K562 (cell line): ENCODE measurements at regions not wholly inside any gene's neighbourhood (a gene's known extent, or its start where the extent isn't known, plus 50 kb on each side); places are given as distances from the start of the nearest gene placed in this dataset.

Source experiments
- ATAC-seq: fragments of 200-7000 bp; cut with Tn5 transposase; 3 replicates; pipeline ENCODE4 v1.9.1; 2020; ENCODE audit warnings: moderate library complexity
- BruUV-seq: library from RNA; stranded (reverse); fragments of 400-500 nt; replicated peaks from 2 replicates; lab custom pipeline; 2021; lab: Mats Ljungman, UMichigan
- CTCF ChIA-PET: fragments of 300-600 bp; formaldehyde crosslinking; extraction: SDS; loops from one replicate; lab custom pipeline; 2021; ENCODE audit warnings: low intra/inter-chr PET ratio; lab: Yijun Ruan, JAX
- POLR2A ChIA-PET: fragments of 300-600, 350-650 bp; sonication (Branson Sonifier 250); formaldehyde crosslinking; extraction: SDS; loops from one replicate; lab custom pipeline; 2021; ENCODE audit warnings: antibody characterized with exemption, inconsistent platforms; lab: Yijun Ruan, JAX
- DNase-seq, 4 experiments: peaks; one replicate each; pipeline versions ENCODE4 v3.0.0 to v3.0.0-alpha.2; 2011 to 2018; ENCODE audit warnings: low spot score in 3 of 4, mixed read lengths in 3 of 4; ENCODE audit errors: extremely low read depth in 1 of 4
- FAIRE-seq: peaks from 2 replicates; lab custom pipeline; 2011; peaks lifted over from hg19 to GRCh38; lab: Jason Lieb, UNC
- H2AFZ ChIP-seq: 2 replicates; pipeline ENCODE4 v1.6.0; 2011; ENCODE audit warnings: low read depth, low read length, control low read depth, inconsistent platforms
- H3K27ac ChIP-seq: fragments of 200-600 bp; 3 replicates; pipeline ENCODE4 v1.8.0; 2011; ENCODE audit warnings: low read depth, mild to moderate bottlenecking, control low read depth, inconsistent platforms, low read length, moderate library complexity, mixed read lengths; ENCODE audit errors: extremely low read depth
- H3K27me3 ChIP-seq, 2 experiments: fragments of 300-600 bp in 1 of 2; 2 replicates in 1 of 2; 3 replicates in 1 of 2; pipeline versions ENCODE4 v1.6.0 to v1.8.0; 2011; ENCODE audit warnings: inconsistent platforms in 2 of 2, low read length in 2 of 2, mild to moderate bottlenecking in 1 of 2, mixed read lengths in 1 of 2, moderate library complexity in 1 of 2; ENCODE audit not compliant: control insufficient read depth in 2 of 2, insufficient read depth in 2 of 2
- H3K36me3 ChIP-seq: fragments of 300-600 bp; 3 replicates; pipeline ENCODE4 v1.8.0; 2011; ENCODE audit warnings: mild to moderate bottlenecking, low read length, inconsistent platforms; ENCODE audit not compliant: control insufficient read depth, insufficient read depth
- H3K4me1 ChIP-seq, 2 experiments: fragments of 200-600 bp in 1 of 2; replicated peaks in 1 of 2; 2 replicates in 1 of 2; 3 replicates in 1 of 2; pipeline versions ENCODE4 v1.5.1 to v1.8.0; 2011; ENCODE audit warnings: inconsistent platforms in 2 of 2, low read length in 2 of 2, mild to moderate bottlenecking in 1 of 2, mixed read lengths in 1 of 2, moderate library complexity in 1 of 2; ENCODE audit not compliant: control insufficient read depth in 2 of 2, insufficient read depth in 2 of 2
- H3K4me2 ChIP-seq: 2 replicates; pipeline ENCODE4 v1.6.1; 2011; ENCODE audit warnings: low read length, control low read depth, inconsistent platforms, mixed read lengths; ENCODE audit not compliant: insufficient read depth
- H3K4me3 ChIP-seq: fragments of 200-600 bp; sonication (generic), shearing (Covaris generic); 2 replicates; pipeline ENCODE4 v1.5.1; 2016; ENCODE audit warnings: control low read depth, inconsistent platforms
- H3K79me2 ChIP-seq: fragments of 200-600 bp; 3 replicates; pipeline ENCODE4 v1.8.0; 2011; ENCODE audit warnings: low read length, inconsistent platforms; ENCODE audit not compliant: control insufficient read depth, insufficient read depth
- H3K9ac ChIP-seq, 2 experiments: 2 replicates each; pipeline versions ENCODE4 v1.6.0 to v1.6.1; 2011; ENCODE audit warnings: low read depth in 2 of 2, low read length in 2 of 2, control low read depth in 1 of 2, inconsistent platforms in 1 of 2, mild to moderate bottlenecking in 1 of 2, mixed read lengths in 1 of 2; ENCODE audit not compliant: insufficient read depth in 1 of 2
- H3K9me1 ChIP-seq: one replicate; pipeline ENCODE4 v1.6.0; 2011; ENCODE audit warnings: inconsistent platforms, mild to moderate bottlenecking, low read length, moderate library complexity; ENCODE audit not compliant: control insufficient read depth, insufficient read depth
- H3K9me3 ChIP-seq: replicated peaks from 2 replicates; pipeline ENCODE4 v1.5.1; 2011; ENCODE audit warnings: low read depth, low read length, inconsistent platforms; ENCODE audit not compliant: control insufficient read depth, insufficient read depth
- H4K20me1 ChIP-seq: replicated peaks from 2 replicates; pipeline ENCODE4 v1.6.1; 2011; ENCODE audit warnings: low read length, inconsistent platforms, mixed read lengths; ENCODE audit not compliant: control insufficient read depth, insufficient read depth
- KDM4B ChIP-seq, 2 experiments: fragments of 450-650 bp in 1 of 2; sonication (generic) in 1 of 2; IDR thresholded peaks; 2 replicates each; pipeline ENCODE4 v1.6.1; 2016 to 2017; ENCODE audit warnings: borderline replicate concordance in 2 of 2, antibody characterized with exemption in 1 of 2, low read depth in 1 of 2, mild to moderate bottlenecking in 1 of 2
- WGBS: fragments of 100-300 bp; shearing (Covaris generic); methylation state at CpG from one replicate; pipeline ENCODE4 v1.1.6; 2016; ENCODE audit warnings: low coverage, mixed read lengths; ENCODE audit not compliant: insufficient coverage; ENCODE audit errors: missing lambda C conversion rate; 5-methylcytosine and 5-hydroxymethylcytosine counted together
- in situ Hi-C: fragments of 300-500 bp; cut with MboI; formaldehyde crosslinking; loops from 4 replicates; pipeline ENCODE4 v1.15.0; 2018; ENCODE audit warnings: inconsistent platforms, mixed read lengths
- intact Hi-C: fragments of 100-400 bp; cut with micrococcal nuclease; formaldehyde crosslinking; loops from 2 replicates; pipeline ENCODE4 v1.14.2; 2022
- TF ChIP-seq, protein P1 (sequence below): fragments of 250-450 bp; sonication (Bioruptor Pico); IDR thresholded peaks from 2 replicates; pipeline ENCODE4 v1.4.0; 2020; ENCODE audit warnings: mild to moderate bottlenecking, moderate library complexity
- TF ChIP-seq, protein P2 (sequence below): fragments of 450-650 bp; formaldehyde crosslinking; IDR thresholded peaks from 2 replicates; pipeline ENCODE4 v1.4.0; 2020; ENCODE audit warnings: mild to moderate bottlenecking, moderate library complexity

DNA sequence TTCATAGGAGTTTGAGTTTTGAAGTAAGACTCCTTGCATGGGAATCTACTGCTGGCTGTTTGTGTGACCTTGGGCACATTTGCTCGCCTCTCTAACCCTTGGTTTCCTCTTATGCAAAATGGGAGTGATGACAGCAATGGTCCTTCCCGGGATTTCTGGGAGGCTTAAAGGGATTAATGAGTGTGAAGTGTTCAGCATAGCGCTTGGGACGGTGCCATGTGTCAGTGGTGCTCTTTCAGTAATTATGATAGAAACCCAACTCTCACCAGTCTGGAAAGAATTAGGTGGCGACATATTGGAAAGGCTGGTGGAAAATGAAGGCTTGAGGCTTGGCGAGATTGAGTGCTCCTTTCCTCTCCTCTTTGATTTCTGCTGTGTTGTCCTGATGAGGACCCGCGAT, 429.2 kb upstream of the EEF2KMT start (continued):
- TF ChIP-seq, protein P1, sequence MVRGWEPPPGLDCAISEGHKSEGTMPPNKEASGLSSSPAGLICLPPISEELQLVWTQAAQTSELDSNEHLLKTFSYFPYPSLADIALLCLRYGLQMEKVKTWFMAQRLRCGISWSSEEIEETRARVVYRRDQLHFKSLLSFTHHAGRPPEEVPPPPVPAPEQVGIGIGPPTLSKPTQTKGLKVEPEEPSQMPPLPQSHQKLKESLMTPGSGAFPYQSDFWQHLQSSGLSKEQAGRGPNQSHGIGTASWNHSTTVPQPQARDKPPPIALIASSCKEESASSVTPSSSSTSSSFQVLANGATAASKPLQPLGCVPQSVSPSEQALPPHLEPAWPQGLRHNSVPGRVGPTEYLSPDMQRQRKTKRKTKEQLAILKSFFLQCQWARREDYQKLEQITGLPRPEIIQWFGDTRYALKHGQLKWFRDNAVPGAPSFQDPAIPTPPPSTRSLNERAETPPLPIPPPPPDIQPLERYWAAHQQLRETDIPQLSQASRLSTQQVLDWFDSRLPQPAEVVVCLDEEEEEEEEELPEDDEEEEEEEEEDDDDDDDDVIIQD (CRISPR knock-in tag), result no peak
- TF ChIP-seq, protein P2, sequence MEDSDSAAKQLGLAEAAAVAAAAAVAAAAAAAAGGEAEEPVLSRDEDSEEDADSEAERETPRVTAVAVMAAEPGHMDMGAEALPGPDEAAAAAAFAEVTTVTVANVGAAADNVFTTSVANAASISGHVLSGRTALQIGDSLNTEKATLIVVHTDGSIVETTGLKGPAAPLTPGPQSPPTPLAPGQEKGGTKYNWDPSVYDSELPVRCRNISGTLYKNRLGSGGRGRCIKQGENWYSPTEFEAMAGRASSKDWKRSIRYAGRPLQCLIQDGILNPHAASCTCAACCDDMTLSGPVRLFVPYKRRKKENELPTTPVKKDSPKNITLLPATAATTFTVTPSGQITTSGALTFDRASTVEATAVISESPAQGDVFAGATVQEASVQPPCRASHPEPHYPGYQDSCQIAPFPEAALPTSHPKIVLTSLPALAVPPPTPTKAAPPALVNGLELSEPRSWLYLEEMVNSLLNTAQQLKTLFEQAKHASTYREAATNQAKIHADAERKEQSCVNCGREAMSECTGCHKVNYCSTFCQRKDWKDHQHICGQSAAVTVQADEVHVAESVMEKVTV (CRISPR knock-in tag), result no peak

DNA sequence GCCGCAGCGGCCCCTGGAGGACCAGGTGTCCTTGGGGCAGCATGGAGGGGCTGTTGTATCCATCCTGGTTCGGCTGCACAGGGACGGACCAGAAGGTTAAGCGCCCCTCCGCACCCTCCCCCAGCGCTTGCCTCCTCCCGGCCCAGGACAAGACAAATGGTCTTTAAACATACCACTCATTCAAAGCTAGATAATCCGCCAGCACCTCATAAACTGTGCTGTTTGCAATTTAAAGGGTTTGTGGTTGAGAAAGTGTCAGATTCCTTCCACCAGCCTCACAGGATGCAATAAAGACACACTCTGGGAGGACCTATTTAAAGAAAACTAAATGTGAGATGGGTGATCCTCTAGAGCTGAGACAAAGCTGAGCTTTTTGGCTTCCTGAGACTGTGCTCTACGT, 426.2 kb upstream of the EEF2KMT start:
- H3K9me3 ChIP-seq, result no peaks in the 10 kb centered on the region
- under 1% methylated on average over 10 of the region's 10 CpGs for WGBS
- no peaks in the 10 kb centered on the region for H3K27me3 ChIP-seq
- BruUV-seq, result no TSS peak
- no peak for DNase-seq
- no peak overlapping the region for H2AFZ ChIP-seq
- no peaks in the 10 kb centered on the region for H3K79me2 ChIP-seq
- H3K27ac ChIP-seq, result no peak overlapping the region
- no peak overlapping the region for H3K4me2 ChIP-seq
- CTCF ChIA-PET, result no interaction called here
- no peaks in the 10 kb centered on the region for H3K9me1 ChIP-seq
- H3K4me3 ChIP-seq, result no peak overlapping the region
- H3K36me3 ChIP-seq, result no peaks in the 10 kb centered on the region
- ATAC-seq, result no peak
- no peaks in the 10 kb centered on the region for H4K20me1 ChIP-seq
- POLR2A ChIA-PET, result no interaction called here
- no peaks in the 10 kb centered on the region for H3K4me1 ChIP-seq
- in situ Hi-C loops (no loop called here), intact Hi-C loops (no loop called here)
- H3K9ac ChIP-seq, result no peak overlapping the region
- FAIRE-seq, result no peak
- TF ChIP-seq KDM4B (IDR thresholded peaks at IDR 0.05; ENCODE audit: borderline replicate concordance in 2 of 2, low read depth in 1 of 2), result no peak
